Heart right ventricle (tissue), 16 donors: ENCODE measurements at regions not wholly inside any gene's neighbourhood (a gene's known extent, or its start where the extent isn't known, plus 50 kb on each side); places are given as distances from the start of the nearest gene placed in this dataset.

Source experiments
- ATAC-seq, 8 donors: fragments of 200-7000 bp; cut with Tn5 transposase; one replicate each; pipeline ENCODE4 v1.9.1; 2020; ENCODE audit warnings: mild to moderate bottlenecking in 8 of 8, moderate library complexity in 8 of 8, moderate number of reproducible peaks in 1 of 8
- DNase-seq, 2 donors: peaks; one replicate each; pipeline ENCODE4 v3.0.0-alpha.2; 2020
- H3K27ac ChIP-seq, 10 donors: fragments of 200-600 bp; sonication (generic) in 2 of 10; one replicate each; pipeline versions ENCODE4 v1.5.0 to v1.8.0; 2020 to 2022; ENCODE audit warnings: mild to moderate bottlenecking in 3 of 10
- H3K27me3 ChIP-seq, 7 donors: fragments of 200-600 bp; one replicate each; pipeline ENCODE4 v1.8.0; 2021 to 2022; ENCODE audit warnings: mild to moderate bottlenecking in 2 of 7
- H3K36me3 ChIP-seq, 9 donors: fragments of 200-600 bp; sonication (generic) in 1 of 9; one replicate each; pipeline versions ENCODE4 v1.5.0 to v1.8.0; 2020 to 2022; ENCODE audit warnings: mild to moderate bottlenecking in 2 of 9
- H3K4me1 ChIP-seq, 9 donors: fragments of 200-600 bp; sonication (generic) in 1 of 9; one replicate each; pipeline versions ENCODE4 v1.5.0 to v1.8.0; 2020 to 2022; ENCODE audit warnings: mild to moderate bottlenecking in 4 of 9
- H3K4me3 ChIP-seq, 10 donors: fragments of 200-600 bp; sonication (generic) in 2 of 10; one replicate each; pipeline versions ENCODE4 v1.5.0 to v1.8.0; 2020 to 2022; ENCODE audit warnings: mild to moderate bottlenecking in 7 of 10, moderate library complexity in 2 of 10
- H3K9me3 ChIP-seq, 11 donors: fragments of 200-600 bp in 10 of 11; sonication (generic) in 2 of 11; one replicate each; pipeline versions ENCODE4 v1.5.0 to v1.8.0; 2013 to 2022; ENCODE audit warnings: mild to moderate bottlenecking in 2 of 11, control low read depth in 1 of 11, moderate library complexity in 1 of 11
- WGBS, 2 donors: extraction: QIAGEN DNeasy Blood & Tissue Kit; methylation state at CpG; one replicate each; pipeline ENCODE4 v1.1.7; 2013; ENCODE audit warnings: inconsistent platforms in 1 of 2; 5-methylcytosine and 5-hydroxymethylcytosine counted together
- intact Hi-C, 10 donors: fragments of 100-400 bp; cut with DNase I; formaldehyde crosslinking; loops; one replicate each; pipeline versions ENCODE4 v1.11.1 to v1.14.2; 2022
- TF ChIP-seq, protein P1 (sequence below), 9 donors: fragments of 200-600 bp; sonication (generic) in 2 of 9; IDR thresholded peaks; one replicate each; pipeline versions ENCODE4 v1.5.0 to v1.8.0; 2021 to 2022; ENCODE audit warnings: antibody characterized with exemption in 9 of 9, mild to moderate bottlenecking in 5 of 9, moderate library complexity in 1 of 9
- donor health status: Arrhythmogenic right ventricular cardiomyopathy.
- donor health status: ischemic (EF 13 %, LVEDD 7.1; RV severe dilation, severe dysfunction).
- donor health status: healthy with polysubstance abuse.
- donor health status: DM: no; HTN: yes; CAD: no.
- donor health status: DM: no; HTN: no; CAD: no.
- donor health status: ischemic (EF 25% LVEDD 6.9; RV normal size, moderate dysfunction).
- donor health status: ischemic (EF 25% LVEDD 5.7; RV mildly dilated, moderate dysfunction).
- donor health status: healthy.
- donor health status: DM: yes; HTN: yes; CAD: no.
- donor health status: Ischemic cardiomyopathy.
- donor health status: ischemic (EF 35%, LVEDD 5.7; RV mildly dilated, moderate dysfunction).
- donor health status: nonischemic (EF 11% LVEDD 7.7; RV severe dilation, severe dysfunction).
- donor health status: DM: yes; HTN: yes; CAD: no.
- donor health status: PGD.
- donor health status: ischemic (EF 29% LVEDD 5.4; RV normal size, mild dysfunction).
- donor health status: nonischemic (EF 23%, LVEDD 6.1; RV moderate dilation, normal function).

DNA sequence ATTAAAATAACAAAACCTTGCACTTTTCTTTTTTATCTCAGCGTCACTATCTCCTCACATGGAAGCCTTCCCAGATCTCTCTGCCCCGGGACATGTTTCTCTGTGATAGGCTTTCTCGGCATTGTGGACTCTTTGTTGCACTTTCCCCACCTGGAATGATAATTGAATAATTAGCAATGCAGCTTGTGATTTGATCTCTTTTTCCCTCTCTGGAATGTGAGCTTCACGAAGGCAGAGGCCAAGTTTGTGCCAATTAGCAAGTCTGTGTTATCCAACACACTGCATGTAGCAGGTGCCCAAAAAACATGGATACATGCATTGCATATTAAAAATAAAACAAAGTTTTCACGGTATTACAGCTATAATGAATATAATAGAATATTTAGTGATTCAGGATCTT lies 431.2 kb downstream of the HAPSTR1 start:
- no peaks in the 10 kb centered on the region for H3K4me1 ChIP-seq
- 35 to 38% methylated on average over 5 of the region's 5 CpGs for WGBS, 2 donors
- TF ChIP-seq, protein P1, sequence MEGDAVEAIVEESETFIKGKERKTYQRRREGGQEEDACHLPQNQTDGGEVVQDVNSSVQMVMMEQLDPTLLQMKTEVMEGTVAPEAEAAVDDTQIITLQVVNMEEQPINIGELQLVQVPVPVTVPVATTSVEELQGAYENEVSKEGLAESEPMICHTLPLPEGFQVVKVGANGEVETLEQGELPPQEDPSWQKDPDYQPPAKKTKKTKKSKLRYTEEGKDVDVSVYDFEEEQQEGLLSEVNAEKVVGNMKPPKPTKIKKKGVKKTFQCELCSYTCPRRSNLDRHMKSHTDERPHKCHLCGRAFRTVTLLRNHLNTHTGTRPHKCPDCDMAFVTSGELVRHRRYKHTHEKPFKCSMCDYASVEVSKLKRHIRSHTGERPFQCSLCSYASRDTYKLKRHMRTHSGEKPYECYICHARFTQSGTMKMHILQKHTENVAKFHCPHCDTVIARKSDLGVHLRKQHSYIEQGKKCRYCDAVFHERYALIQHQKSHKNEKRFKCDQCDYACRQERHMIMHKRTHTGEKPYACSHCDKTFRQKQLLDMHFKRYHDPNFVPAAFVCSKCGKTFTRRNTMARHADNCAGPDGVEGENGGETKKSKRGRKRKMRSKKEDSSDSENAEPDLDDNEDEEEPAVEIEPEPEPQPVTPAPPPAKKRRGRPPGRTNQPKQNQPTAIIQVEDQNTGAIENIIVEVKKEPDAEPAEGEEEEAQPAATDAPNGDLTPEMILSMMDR (IDR thresholded peaks at IDR 0.05): no peak
- ATAC-seq (no peak), DNase-seq (no peak)
- intact Hi-C loops: no loop called here
- no peak overlapping the region for H3K27ac ChIP-seq
- H3K27me3 ChIP-seq: no peaks in the 10 kb centered on the region
- no peak overlapping the region for H3K4me3 ChIP-seq
- no peaks in the 10 kb centered on the region for H3K9me3 ChIP-seq
- H3K36me3 ChIP-seq: no peaks in the 10 kb centered on the region

DNA sequence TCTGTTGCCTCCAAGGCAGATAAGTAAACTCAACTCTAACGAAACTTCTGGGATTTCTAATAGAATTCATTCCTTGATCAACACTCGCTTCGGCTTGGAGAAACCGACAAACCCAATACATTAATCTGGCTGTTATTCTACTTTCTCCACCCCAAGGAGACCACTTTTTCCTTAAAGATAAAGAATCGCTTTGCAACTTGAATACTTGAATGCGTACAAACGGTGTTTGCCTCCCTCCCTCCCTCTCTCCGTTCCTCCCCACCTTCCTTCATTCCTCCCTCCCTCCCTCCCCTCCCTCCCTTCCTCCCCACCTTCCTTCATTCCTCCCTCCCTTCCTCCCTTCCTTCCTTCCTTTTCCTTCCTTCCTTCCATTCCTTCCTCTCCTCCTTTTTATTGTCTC lies 432.6 kb downstream of the HAPSTR1 start:
- Histone ChIP-seq H3K4me3 (no peak overlapping the region), H3K27me3 (no peaks in the 10 kb centered on the region), H3K27ac (no peak overlapping the region), H3K9me3 (no peaks in the 10 kb centered on the region), H3K4me1 (no peaks in the 10 kb centered on the region), H3K36me3 (no peaks in the 10 kb centered on the region)
- intact Hi-C loops: no loop called here
- TF ChIP-seq, protein P1 (IDR thresholded peaks at IDR 0.05): no peak
- no peak for ATAC-seq
- no peak for DNase-seq
- 66 to 76% methylated on average over 7 to 8 of the region's 8 CpGs for WGBS, 2 donors

DNA sequence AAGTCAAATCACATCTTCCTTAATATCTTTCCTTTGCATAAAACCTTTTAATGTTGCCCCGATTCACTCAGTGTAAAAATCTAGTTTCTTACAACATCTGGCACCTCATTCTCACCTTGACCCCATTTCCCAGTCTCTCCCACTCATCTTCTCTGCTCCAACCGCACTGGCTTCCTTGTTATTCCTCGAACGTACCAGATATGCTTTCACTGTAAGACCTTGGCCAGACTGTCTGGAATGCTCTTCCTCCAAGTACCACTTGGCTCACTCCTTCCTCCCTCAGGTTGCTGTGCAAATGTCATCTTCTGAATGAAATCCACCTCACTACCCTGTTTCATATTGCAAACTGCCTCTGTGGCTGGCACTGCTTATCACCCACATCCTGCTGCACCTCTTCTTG lies 433.6 kb downstream of the HAPSTR1 start:
- Histone ChIP-seq H3K4me1 (no peaks in the 10 kb centered on the region), H3K4me3 (no peak overlapping the region), H3K36me3 (no peaks in the 10 kb centered on the region), H3K27ac (no peak overlapping the region), H3K9me3 (no peaks in the 10 kb centered on the region), H3K27me3 (no peaks in the 10 kb centered on the region)
- WGBS, 2 donors: 67 to 76% methylated on average over 4 of the region's 4 CpGs
- intact Hi-C loops: no loop called here
- TF ChIP-seq, protein P1 (IDR thresholded peaks at IDR 0.05): no peak
- DNase-seq (no peak), ATAC-seq (no peak)

DNA sequence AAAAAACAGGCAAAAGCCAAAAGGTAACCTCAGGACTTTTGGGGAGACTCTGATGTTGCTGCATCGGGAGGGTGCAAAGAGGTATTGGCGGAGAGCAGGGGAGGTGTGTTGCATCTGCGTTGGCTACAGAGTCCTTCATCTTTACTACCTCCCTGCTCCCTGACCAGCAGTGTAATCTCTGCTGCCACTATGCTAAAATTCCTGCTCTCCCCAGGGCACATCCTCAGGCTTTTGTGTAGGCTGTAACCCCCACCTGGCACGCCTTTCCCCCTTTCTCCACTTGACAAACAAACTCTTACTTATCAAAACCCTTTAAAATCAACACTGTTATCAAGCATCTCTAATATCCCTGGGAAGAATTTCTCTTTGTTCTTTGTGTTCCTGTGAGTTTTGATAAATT lies 435.3 kb downstream of the HAPSTR1 start:
- ATAC-seq: no peak
- Histone ChIP-seq H3K9me3 (peaks cover 0 to 3% (median 0%) of the 10 kb centered on the region in 11 donors), H3K4me3 (no peak overlapping the region), H3K27me3 (no peaks in the 10 kb centered on the region), H3K27ac (no peak overlapping the region), H3K4me1 (no peaks in the 10 kb centered on the region), H3K36me3 (no peaks in the 10 kb centered on the region)
- no peak for DNase-seq
- WGBS, 2 donors: 59 to 60% methylated on average over 4 of the region's 4 CpGs
- intact Hi-C loops: no loop called here
- TF ChIP-seq, protein P1 (IDR thresholded peaks at IDR 0.05): no peak

DNA sequence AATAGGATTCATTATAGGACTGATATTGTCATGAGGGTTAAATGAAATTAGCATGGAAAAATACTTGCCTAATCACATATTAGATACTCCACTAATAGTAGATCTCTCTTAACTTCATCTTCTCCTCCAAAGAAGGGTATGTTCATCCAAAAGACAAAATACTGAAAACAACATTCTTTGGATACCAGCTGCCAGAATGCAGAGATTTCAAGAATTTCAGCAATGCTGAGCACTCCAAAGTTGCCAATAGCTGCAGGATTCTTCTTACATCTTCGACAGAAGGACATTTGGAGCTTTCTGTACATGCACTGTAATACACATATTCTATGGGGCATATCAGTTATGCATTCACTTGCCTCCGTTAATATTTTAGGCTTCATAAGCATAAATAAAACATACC lies 436.5 kb downstream of the HAPSTR1 start:
- H3K9me3 ChIP-seq: peaks cover 0 to 12% (median 0%) of the 10 kb centered on the region in 11 donors
- no peak for DNase-seq
- WGBS, 2 donors: 33 to 49% methylated on average over 2 of the region's 2 CpGs
- H3K4me1 ChIP-seq: no peaks in the 10 kb centered on the region
- TF ChIP-seq, protein P1 (IDR thresholded peaks at IDR 0.05): no peak
- no peak overlapping the region for H3K27ac ChIP-seq
- no peaks in the 10 kb centered on the region for H3K36me3 ChIP-seq
- intact Hi-C loops: no loop called here
- no peaks in the 10 kb centered on the region for H3K27me3 ChIP-seq
- no peak for ATAC-seq
- no peak overlapping the region for H3K4me3 ChIP-seq
